Stimulated activated CD4-positive, alpha-beta T cell treated with anti-CD3 and anti-CD28 coated beads, Interleukin-2, amount 100 ng/mL, for 48 hours (primary cell): ENCODE measurements at regions not wholly inside any gene's neighbourhood (a gene's known extent, or its start where the extent isn't known, plus 50 kb on each side); places are given as distances from the start of the nearest gene placed in this dataset.
"Not testable (repeated sequence)": the region's sequence is repeated elsewhere in the genome, so short reads cannot be mapped to it uniquely, and the experiment has no call there.

Experiments used
- DNase-seq, 2 donors: peaks; one replicate each; pipeline ENCODE4 v3.0.0-alpha.2; 2020

DNA sequence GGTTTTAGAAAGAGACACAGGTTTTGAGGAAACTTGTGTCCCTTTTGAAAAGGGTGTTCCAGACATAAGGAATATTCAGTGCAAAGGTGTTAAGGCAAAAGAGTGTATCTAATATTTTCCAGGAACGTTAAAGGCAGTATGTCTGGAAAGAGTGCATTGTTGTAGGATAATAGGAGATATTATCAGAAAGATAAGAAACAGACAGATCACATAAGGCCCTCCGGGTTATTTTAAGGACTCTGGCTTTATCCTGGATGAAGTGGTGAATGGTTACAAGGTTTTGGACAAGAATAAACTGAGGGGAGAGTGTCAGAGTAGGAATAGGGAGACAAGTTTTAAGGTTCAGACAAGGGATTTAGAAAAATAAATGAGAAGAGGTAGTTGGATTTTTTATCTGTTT lies 493.7 kb upstream of the GRM7 start:
- no peak for DNase-seq

DNA sequence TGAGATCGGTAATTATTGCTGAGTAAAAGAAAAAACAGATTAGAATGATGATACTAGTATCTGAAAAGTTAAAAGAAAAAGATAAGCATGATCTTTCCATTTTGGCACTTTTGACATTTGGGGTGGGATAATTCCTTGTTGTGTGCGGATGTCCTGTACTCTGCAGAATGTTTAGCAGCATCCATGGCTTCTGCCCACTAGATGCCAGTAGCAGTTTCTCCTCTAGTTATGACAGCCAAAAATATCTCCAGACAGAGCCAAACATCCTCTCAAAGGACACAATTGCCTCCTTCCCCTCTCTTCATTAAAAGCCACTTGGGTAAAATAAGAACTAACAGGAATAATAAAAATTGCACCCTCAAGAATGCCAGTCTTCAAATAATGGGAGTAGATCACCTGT lies 468.8 kb upstream of the GRM7 start:
- no peak for DNase-seq

DNA sequence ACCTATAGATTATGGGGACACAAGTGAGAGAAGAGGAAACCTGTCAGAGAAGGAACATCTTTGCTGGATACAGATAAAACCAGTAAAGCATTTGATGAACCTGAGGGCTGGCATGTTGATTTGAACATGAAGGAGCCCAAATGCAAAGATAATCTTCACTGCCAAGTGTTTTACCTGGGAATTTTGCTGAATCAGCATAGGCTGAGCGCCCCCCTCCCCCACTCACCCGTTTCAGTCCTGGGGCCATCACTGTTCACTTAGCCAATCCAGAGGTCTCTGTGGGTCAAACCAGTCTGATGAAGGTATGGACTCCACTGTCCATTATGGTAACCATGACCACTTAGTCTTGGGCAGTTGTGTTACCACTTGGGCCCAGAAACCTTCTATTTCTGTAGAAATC lies 466.0 kb upstream of the GRM7 start:
- DNase-seq = no peak

DNA sequence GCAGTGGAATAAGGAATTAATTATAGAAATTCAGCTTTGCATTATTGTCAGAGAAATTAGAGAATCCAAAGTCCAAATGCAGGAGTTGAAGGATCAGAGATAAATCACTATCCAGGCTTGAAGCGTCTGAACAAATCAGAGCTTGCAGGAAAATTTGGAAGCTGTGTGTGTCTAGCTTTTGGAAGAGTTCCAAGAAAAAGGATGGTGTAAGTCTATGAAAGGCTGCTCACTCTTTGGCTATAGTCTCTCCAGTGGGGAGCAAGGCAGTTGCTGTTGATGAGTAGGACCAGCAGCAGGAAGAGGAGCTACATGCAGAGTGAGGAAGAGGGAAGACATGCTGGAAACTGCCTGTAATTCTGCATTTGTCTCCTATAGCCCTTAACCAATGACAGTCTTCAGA lies 464.3 kb upstream of the GRM7 start:
- DNase-seq = no peak

DNA sequence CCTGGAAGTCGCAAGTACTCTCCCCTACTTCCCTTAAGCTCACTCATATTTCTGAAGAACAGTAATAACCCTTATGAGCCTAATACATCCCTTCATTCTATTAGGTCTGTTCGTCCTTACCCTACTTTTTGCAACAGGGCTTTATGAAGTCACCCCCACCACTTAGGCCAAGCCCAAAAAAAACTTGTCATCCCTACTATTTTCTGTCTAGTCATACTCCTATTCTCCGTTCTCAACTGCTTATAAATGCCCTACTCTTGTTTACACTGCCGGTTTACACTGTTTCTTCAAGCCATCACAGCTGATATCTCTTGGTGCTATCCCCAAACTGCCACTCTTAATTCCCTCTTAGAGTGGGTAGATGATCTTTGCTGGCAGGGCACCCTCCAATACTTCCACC lies 458.2 kb upstream of the GRM7 start:
- DNase-seq = not testable (repeated sequence)

DNA sequence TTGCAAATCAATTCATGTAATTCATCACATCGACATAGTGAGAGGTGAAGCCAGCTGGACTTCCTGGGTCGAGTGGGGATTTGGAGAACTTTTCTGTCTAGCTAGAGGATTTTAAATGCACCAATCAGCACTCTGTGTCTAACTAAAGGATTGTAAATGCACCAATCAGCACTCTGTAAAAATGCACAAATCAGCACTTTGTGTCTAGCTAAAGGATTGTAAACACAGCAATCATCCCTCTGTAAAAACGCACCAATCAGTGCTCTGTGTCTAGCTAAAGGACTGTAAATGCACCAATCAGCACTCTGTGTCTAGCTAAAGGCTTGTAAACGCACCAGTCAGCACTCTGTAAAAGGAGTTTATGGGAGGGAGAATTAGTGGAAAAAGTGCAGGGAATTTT lies 454.0 kb upstream of the GRM7 start:
- not testable (repeated sequence) for DNase-seq

DNA sequence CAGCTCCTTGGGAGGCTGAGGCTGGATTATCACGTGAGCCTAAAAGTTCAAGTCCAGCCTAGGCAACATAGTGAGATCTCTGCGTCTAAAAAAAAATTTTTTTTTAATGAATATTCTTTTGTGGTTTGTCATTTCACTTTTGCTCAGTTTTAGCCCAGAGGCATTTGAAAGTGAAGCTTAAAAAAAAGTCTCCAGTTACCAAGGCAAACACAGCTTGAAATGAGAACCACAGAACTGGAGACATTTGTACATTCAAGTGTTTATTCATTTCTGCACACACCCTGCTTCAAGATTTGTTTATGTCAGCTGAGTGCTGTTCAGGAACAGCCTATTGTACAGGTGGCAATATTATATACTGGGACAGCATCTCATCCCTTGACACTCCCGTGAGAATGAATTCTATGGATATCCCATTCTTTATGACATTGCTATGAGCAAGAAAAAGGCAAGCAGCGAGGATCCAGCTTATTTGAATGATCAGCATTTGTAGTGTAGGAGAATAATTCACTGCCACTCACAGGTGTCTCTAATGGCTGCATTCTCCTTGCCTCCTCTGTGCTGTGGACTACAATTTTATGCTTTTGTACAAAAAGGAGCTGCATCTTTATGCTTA lies 444.8 kb upstream of the GRM7 start:
- DNase-seq = no peak

DNA sequence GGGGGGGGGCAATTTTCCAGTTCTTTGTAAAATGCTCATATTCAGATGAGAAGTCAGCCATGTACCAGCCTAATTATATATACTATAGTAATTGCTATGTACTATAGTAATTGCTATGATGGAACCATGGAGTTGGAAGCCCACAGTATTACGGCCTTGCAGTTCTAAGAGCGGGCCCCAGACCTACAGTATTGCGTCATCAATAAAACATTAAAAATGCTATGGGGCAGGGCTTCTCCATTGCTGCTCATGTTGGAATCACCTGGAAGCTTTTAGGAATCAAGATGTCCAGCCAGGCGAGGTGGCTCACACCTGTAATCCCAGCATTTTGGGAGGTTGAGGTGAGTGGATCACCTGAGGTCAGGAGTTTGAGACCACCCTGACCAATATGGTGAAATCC lies 443.7 kb upstream of the GRM7 start:
- no peak for DNase-seq

DNA sequence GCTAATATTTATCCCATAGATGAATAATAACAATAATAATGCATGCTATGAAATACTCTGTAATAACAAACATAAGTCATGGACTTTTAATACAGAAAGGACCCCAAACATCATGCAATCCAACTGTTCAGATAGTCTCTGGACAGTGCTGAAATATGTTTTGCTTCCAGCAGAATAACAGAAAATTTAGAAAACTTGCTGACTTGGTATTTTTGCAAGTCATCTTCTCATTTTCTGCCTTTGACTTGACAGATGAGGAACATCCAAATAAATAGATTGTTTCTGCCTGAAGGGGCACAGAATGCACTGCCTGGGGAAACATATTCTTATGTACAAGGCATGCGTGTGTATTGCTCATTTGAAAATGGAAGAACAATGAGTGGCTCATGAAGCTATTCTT lies 442.4 kb upstream of the GRM7 start:
- no peak for DNase-seq

DNA sequence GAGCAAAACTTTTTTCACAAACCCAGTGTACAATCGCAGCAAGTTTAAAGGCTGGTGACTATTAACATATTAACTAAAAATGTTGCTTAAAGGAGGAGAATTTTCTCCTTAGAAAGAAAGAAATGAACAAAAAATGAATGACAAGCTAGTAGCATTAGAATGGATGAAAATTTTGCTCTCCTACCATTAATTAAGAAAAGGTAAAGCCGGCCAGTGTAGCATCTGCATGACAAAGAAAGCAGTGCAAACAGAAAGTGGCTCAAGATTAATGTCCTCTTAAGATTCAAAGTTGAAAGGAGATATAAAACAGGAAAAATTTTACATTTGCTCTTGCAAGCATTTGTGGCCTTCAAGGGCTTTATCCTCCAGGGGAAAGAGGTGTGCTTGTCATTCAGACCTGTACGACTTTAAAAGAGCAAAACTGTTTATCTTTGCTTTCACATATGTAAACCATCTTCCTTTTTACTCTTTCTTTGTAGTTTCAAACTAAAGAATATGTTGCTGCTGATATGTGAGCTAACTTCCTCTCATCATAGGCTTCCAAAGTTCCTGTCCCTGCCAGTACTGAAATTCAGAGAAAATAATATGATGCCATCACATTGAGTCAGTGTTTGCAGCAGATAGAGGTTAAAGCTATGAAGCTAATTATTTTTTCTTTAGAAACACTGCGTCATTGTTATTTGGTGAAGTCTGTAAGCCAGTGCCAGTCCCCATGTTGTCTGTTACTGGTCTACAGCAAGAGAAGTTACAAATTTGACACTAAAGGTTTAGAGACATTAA lies 439.1 kb upstream of the GRM7 start:
- DNase-seq = no peak

DNA sequence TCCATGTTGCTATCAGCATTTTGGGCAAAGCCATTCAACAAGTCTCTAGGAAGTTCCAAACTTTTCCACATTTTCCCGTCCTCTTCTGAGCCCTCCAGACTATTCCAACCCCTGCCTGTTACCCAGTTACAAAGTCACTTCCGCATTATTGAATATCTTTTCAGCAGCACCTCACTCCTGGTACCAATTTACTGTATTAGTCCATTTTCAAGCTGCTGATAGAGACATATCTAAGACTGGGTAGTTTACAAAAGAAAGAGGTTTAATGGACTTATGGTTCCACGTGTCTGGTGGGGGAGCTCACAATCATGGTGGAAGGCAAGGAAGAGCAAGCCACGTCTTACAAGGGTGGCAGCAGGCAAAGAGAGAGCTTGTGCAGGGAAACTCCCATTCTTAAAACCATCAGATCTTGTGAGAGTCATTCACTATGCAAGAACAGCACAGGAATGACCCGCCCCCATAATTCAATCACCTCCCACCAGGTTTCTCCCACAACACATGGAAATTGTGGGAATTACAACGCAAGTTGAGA lies 435.6 kb upstream of the GRM7 start:
- DNase-seq = no peak

DNA sequence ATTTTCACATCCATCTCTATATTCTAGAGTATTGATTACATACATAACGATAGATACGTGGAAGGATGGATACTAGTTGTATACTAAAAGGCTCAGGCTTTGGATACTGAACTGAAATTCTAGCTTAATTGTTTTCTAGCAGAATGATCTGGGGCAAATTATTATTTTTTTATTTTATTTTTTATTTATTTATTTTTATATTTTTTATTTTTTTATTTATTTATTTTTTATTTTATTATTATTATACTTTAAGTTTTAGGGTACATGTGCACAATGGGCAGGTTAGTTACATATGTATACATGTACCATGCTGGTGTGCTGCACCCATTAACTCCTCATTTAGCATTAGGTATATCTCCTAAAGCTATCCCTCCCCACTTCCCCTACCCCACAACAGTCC lies 432.6 kb upstream of the GRM7 start:
- not testable (repeated sequence) for DNase-seq

DNA sequence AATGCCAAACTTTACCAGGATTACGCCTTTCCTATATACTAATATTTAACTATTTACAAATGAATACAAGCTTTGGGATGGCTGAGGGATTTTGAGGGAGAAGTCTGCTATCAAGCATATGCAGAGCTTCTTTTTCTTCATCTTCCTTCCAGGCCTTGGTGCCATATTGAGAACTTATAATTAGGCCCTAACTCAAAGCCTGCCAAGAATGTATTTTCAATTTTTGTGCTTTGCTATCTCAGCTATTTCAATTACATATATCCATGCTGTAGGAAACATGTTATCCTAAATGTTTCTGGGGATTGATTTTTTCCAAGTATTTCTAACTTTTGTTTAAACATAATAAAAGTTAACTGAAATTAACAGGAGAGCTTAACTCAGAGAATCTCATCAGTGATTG lies 425.0 kb upstream of the GRM7 start:
- DNase-seq = no peak

DNA sequence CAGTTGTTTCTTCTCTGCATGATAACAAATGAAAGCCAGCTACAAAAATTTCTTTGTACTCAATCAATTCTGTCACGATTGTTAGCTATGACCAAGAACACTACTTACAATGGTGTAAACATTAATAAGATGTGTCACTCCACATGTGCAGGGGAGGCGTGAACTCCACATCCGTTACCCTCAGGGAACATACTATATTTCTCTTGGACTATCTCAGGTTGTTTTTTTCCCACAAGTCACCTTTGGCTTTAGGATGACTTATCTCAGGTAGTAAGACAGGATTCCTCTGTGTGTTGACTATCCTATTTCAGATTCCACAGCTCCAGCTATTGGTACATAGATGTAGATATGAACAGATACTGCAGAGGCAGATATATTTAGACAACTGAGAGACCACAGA lies 423.3 kb upstream of the GRM7 start:
- no peak for DNase-seq

DNA sequence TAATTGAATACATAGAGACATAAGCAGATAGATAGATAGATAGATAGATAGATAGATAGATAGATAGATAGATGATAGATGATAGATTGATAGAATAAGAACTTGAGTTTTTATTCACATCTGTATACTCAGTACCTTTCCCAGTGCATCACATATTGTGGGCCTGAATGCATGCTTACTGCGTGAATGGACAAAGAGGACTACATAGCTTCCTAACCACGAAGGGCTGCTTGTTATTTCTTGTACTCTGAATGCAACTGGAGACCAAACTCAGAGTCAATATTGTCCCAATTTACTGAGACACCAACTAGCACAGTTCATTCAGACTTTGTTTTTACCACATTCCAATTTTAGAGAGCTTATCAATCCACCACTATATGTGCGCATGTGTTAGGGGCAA lies 422.9 kb upstream of the GRM7 start:
- DNase-seq = no peak

DNA sequence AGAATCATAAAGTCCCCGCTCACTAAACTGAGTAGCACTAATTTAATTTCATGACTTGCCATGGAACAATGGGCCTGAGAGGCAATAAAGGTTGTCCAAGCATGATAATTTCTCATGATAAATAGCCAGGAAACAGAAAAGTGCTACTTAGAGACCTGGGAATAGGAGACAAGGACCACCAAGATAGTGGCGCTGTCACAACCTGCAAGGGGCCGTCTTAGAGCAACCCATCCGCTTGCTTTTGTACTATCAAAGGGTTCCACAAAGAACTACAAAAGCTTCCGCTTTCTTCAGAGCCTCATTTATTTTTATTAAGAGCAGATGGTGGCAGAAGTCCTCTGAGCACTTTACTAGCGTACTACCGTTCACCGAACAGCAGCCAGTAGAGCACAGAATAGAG lies 421.7 kb upstream of the GRM7 start:
- DNase-seq = no peak

DNA sequence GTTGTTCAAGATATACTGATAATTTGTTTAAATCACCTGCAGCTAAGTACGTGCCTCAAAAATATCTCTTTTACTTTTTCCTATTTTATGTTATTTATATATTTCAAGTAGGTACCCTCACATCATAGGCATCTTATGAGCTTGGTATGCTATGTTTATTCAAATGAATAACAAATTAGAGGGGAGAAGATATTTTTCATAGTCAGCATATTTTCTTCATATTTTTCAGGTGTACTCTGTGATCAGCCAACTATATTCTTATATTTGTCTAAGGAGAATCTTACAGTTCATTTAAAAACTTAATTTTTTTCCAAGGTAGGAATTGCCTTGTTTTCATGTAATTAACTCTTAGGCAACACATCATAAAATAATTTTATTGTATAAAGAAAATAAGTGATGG lies 421.1 kb upstream of the GRM7 start:
- DNase-seq = no peak

DNA sequence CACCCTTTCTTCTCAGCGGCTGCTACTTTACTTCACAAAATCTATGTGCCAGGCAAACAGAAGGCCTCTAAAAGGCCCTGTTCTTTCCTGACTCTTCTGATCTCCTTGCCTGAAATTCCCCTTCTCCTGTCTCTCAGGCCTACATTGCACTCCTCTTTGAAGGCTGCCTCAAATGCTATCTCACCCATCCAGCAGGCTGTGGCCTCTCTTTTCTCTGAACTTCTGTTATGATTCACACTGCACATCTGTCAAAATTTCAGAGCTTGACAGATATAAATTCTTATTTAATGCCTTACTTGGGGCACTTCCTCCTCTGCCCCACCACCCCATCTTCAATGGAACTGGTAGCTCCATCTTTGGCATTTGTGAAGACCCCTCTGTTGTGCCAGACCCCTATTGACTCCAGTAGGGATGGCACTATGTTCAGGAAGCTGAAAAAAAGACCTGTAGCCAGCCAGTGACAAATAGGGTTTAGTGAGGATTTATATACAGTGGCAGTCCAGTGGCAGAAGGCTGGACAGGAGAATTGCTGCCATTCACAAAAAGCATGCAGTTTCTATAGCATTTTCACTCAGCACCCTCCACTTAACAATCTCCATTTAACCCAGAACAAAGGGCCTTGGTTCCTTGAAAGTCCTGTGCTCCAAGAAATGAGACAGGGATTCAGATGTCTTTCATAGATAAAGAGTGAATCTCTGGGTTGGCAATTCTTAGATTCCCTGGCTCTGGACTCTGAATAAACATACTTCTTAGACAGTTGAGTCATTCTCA lies 415.8 kb upstream of the GRM7 start:
- no peak for DNase-seq

DNA sequence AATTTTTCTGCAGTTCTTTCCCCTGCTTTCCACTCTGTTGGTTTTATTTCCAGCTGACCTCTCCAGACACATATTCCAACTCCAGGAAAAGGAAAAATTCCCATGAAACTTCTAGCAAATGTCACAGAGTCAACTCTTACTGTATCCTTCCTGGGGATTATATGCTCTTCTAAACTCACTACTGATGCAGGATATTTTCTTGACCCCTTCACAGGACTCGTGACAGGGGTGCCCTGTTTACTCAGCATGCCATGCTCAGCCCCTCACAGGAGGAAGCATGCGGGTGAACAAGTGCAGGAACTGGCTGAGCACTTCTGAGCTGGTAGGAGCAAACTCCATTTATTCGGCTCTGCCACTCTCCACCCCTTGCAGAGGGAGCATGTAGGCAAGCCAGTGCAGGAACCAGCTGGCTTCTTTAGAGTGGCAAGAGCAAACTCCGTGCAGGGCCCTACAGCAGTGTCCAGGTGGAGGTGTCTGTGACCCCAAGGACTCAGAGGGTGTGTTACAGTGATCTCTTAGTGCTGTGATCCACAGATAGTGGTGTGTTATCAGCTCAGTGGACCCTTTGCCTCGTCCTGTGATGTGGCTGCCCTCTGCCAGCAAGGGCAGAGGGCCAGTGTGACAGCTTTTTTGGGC lies 413.6 kb upstream of the GRM7 start:
- DNase-seq = no peak

DNA sequence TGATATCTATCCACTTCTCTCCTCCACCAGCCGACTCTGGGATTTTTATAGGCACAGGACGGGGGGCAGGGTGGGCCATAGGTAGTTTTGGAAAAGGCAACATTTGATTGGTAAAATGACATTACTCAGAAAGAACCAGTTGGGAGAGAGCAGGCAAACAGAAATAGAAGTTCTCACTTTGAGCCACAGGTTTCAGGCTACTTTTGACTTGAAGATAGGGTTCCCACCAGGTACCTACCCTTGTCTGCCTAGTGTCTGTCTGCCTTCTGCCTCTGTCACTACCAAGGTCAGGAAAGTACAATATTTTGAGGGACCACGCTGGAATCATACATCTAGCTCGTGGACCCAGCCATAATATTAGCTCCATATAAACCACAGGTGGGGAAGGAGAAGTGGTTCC lies 412.9 kb upstream of the GRM7 start:
- no peak for DNase-seq

DNA sequence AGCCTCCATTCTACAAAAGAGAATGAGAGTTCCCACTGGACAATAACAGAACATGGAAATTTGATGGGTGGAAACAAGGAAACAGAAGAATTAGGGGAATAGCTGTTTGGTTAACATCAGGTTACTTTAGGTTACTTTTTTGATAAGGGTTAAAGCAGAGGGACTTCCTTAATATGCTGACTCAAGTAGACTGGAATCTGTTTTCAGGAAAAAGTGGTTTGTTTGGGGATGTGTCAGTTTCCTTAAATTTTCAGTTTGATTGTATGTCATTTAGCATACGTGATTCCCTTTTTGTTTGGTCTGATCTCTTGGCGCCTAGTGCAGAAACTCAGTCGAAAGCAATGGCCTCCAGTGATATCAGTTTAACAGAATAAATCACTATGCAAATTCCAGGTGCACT lies 411.8 kb upstream of the GRM7 start:
- no peak for DNase-seq

DNA sequence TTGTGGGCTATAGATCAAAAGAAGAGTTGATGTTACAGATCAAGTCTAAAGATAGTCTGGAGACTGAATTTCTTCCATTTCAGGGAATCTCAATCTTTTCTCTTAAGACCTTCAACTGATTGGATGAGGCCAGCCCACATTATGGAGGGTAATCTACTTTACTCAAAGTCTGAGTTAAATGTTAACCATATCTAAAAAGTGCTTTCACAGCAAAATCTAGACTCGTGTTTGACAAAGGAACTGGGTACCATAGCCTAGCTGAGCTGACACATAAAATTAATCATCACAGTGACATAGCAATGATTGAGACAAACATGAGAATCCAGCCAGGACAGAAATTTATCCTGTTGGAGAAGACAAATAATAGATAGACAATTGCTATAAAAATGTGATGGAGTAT lies 407.9 kb upstream of the GRM7 start:
- no peak for DNase-seq

DNA sequence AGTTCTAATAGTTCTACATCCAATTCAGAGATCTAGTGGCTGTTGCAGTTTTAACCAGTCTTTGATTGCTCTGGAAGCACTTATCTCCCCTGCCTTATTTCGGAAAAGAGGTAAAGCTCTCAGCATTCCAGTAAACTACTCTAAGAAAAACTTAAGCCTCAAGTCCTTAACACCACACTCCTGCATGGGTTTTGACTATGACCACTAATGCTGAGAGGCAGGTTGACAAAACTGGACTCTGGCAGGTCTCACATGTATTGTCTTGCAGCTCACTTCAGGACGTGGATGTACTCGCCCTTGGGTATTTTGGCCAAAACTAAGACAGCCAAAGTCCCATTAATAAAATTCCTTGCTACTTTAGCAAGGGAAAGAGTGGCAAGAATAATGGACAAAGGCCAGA lies 405.9 kb upstream of the GRM7 start:
- no peak for DNase-seq

DNA sequence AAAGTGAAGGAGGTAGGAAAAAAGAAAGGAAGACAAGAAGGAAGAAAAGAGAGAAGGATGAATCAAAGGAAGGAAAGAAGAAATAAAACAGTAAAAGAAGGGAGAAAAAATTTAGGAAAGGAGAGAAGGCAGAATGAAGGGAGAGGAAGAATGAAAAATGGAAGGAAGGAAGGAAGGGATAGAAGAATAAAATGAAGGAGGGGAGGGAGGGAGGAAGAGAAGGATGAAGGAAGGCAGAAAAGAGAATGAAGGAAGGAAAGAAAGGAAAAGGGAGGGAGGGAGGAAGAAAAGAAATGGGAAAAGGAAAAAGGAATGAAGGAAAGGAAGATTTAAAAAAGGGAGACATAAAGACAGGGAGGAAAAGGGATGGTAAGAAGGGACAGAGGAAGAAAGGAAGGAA lies 393.7 kb upstream of the GRM7 start:
- DNase-seq = no peak
